A549 (cell line): ENCODE measurements at regions not wholly inside any gene's neighbourhood (a gene's known extent, or its start where the extent isn't known, plus 50 kb on each side); places are given as distances from the start of the nearest gene placed in this dataset.

Experiments
- ATAC-seq, 2 experiments: fragments of 200-7000 bp in 1 of 2; fragments of >200 bp in 1 of 2; cut with Nextera tagmentation in 1 of 2; cut with Tn5 transposase in 1 of 2; 3 replicates each; pipeline versions ENCODE4 v1.8.0 to v1.9.1; 2018 to 2020; ENCODE audit warnings: mild to moderate bottlenecking in 1 of 2, moderate library complexity in 1 of 2
- CTCF ChIA-PET: fragments of 300-600 bp; sonication (Branson Sonifier 250); formaldehyde crosslinking; extraction: SDS; loops from one replicate; lab custom pipeline; 2021; ENCODE audit warnings: antibody characterized with exemption, inconsistent platforms; lab: Yijun Ruan, JAX
- POLR2A ChIA-PET: fragments of 350-600 bp; formaldehyde crosslinking; extraction: SDS; loops from one replicate; lab custom pipeline; 2021; ENCODE audit warnings: antibody characterized with exemption, inconsistent platforms; lab: Yijun Ruan, JAX
- DNase-seq, 2 experiments: peaks; one replicate each; pipeline versions ENCODE4 v3.0.0 to v3.0.0-alpha.2; 2011 to 2016; ENCODE audit warnings: low read depth in 1 of 2, low spot score in 1 of 2
- FAIRE-seq: peaks from 2 replicates; lab custom pipeline; 2011; peaks lifted over from hg19 to GRCh38; lab: Jason Lieb, UNC
- H3K27ac ChIP-seq, 2 experiments: fragments of >200 bp; sonication (Bioruptor Twin); formaldehyde crosslinking; 3 replicates each; pipeline ENCODE4 v1.5.1; 2016 to 2017
- H3K4me1 ChIP-seq: fragments of >200 bp; sonication (Bioruptor Twin); formaldehyde crosslinking; 3 replicates; pipeline ENCODE4 v1.6.1; 2016
- H3K4me2 ChIP-seq: fragments of >200 bp; sonication (Bioruptor Twin); formaldehyde crosslinking; 3 replicates; pipeline ENCODE4 v1.6.1; 2016
- H3K4me3 ChIP-seq: fragments of >200 bp; sonication (Bioruptor Twin); formaldehyde crosslinking; 3 replicates; pipeline ENCODE4 v1.5.1; 2016
- H3K9me3 ChIP-seq: fragments of >200 bp; sonication (Bioruptor Twin); formaldehyde crosslinking; 3 replicates; pipeline ENCODE4 v1.6.1; 2016
- CBX2 ChIP-seq: fragments of 200-600 bp; sonication (generic); IDR thresholded peaks from 2 replicates; pipeline ENCODE4 v1.6.1; 2016; ENCODE audit warnings: low read depth, mild to moderate bottlenecking, borderline replicate concordance
- CBX8 ChIP-seq: fragments of 200-600 bp; sonication (generic); IDR thresholded peaks from 2 replicates; pipeline ENCODE4 v1.6.1; 2016
- CHD4 ChIP-seq: fragments of 200-600 bp; sonication (generic); IDR thresholded peaks from 2 replicates; pipeline ENCODE4 v1.6.1; 2016; ENCODE audit warnings: antibody characterized with exemption, mild to moderate bottlenecking, borderline replicate concordance
- EHMT2 ChIP-seq: fragments of 200-600 bp; sonication (generic); IDR thresholded peaks from 2 replicates; pipeline ENCODE4 v1.6.1; 2016; ENCODE audit warnings: antibody characterized with exemption, low read depth, mild to moderate bottlenecking, moderate library complexity
- ESRRA ChIP-seq: fragments of 150-350 bp; IDR thresholded peaks from 2 replicates; pipeline ENCODE4 v1.6.1; 2014; ENCODE audit warnings: mild to moderate bottlenecking, low read length, borderline replicate concordance
- FOSB ChIP-seq: fragments of 250-450 bp; sonication (Bioruptor Pico); IDR thresholded peaks from 2 replicates; pipeline ENCODE4 v1.5.0; 2020; ENCODE audit warnings: mild to moderate bottlenecking, moderate library complexity
- FOSL2 ChIP-seq, 2 experiments: fragments of 450-650 bp in 1 of 2; fragments of >200 bp in 1 of 2; sonication (Bioruptor Twin) in 1 of 2; formaldehyde crosslinking; IDR thresholded peaks; 2 replicates each; pipeline versions ENCODE4 v1.5.0 to v1.6.1; 2016 to 2020; ENCODE audit warnings: mild to moderate bottlenecking in 1 of 2, moderate library complexity in 1 of 2
- FOXS1 ChIP-seq: fragments of 250-450 bp; sonication (Bioruptor Pico); IDR thresholded peaks from 2 replicates; pipeline ENCODE4 v1.5.0; 2020; ENCODE audit warnings: mild to moderate bottlenecking, moderate library complexity
- HEYL ChIP-seq: fragments of 250-450 bp; sonication (Bioruptor Pico); IDR thresholded peaks from 2 replicates; pipeline ENCODE4 v1.8.0; 2021; ENCODE audit warnings: mild to moderate bottlenecking, moderate library complexity
- HOXB5 ChIP-seq: fragments of 250-450 bp; sonication (Bioruptor Pico); IDR thresholded peaks from 2 replicates; pipeline ENCODE4 v1.5.0; 2020; ENCODE audit warnings: mild to moderate bottlenecking, moderate library complexity
- KDM1A ChIP-seq: fragments of 200-600 bp; sonication (generic); IDR thresholded peaks from 2 replicates; pipeline ENCODE4 v1.6.1; 2016; ENCODE audit warnings: low read depth, mild to moderate bottlenecking
- MAFK ChIP-seq: fragments of 450-650 bp; IDR thresholded peaks from 2 replicates; pipeline ENCODE4 v1.6.1; 2014; ENCODE audit not compliant: partially characterized antibody
- NFE2L2 ChIP-seq: fragments of 150-350 bp; conservative IDR thresholded peaks from 2 replicates; pipeline ENCODE4 v1.6.1; 2014; ENCODE audit warnings: low read length
- PHF8 ChIP-seq: fragments of 200-600 bp; sonication (generic); IDR thresholded peaks from 2 replicates; pipeline ENCODE4 v1.6.1; 2016; ENCODE audit warnings: low read depth, mild to moderate bottlenecking, antibody characterized with exemption, moderate library complexity, borderline replicate concordance
- POLR2A ChIP-seq: IDR thresholded peaks from 2 replicates; pipeline ENCODE4 v1.6.1; 2012; ENCODE audit warnings: mild to moderate bottlenecking, low read length
- POLR2AphosphoS2 ChIP-seq: conservative IDR thresholded peaks from 2 replicates; pipeline ENCODE4 v1.6.1; 2012; ENCODE audit warnings: low read length, improper control_type of control experiment, inconsistent platforms
- RCOR1 ChIP-seq: fragments of 150-350 bp; IDR thresholded peaks from 2 replicates; pipeline ENCODE4 v1.6.1; 2014; ENCODE audit warnings: antibody characterized with exemption, low read length, low read depth
- RNF2 ChIP-seq: fragments of 200-600 bp; sonication (generic); IDR thresholded peaks from 2 replicates; pipeline ENCODE4 v1.6.1; 2016; ENCODE audit warnings: low read depth, mild to moderate bottlenecking, antibody characterized with exemption, moderate library complexity, borderline replicate concordance
- SMC3 ChIP-seq: fragments of >200 bp; sonication (Bioruptor Twin); formaldehyde crosslinking; IDR thresholded peaks from 3 replicates; pipeline ENCODE4 v1.6.1; 2018; ENCODE audit warnings: inconsistent platforms
- TP53 ChIP-seq: fragments of 250-450 bp; sonication (Bioruptor Pico); IDR thresholded peaks from 2 replicates; pipeline ENCODE4 v1.5.0; 2021; ENCODE audit warnings: mild to moderate bottlenecking, moderate library complexity
- ZC3H11A ChIP-seq: fragments of 450-650 bp; IDR thresholded peaks from 2 replicates; pipeline ENCODE4 v1.6.1; 2014; ENCODE audit warnings: antibody characterized with exemption, mild to moderate bottlenecking
- ZFP36 ChIP-seq: fragments of 450-650 bp; IDR thresholded peaks from 2 replicates; pipeline ENCODE4 v1.6.1; 2014; ENCODE audit warnings: borderline replicate concordance; ENCODE audit not compliant: partially characterized antibody
- WGBS: methylation state at CpG from one replicate; pipeline ENCODE4 v1.1.6; 2017; ENCODE audit errors: missing lambda C conversion rate; 5-methylcytosine and 5-hydroxymethylcytosine counted together
- TF ChIP-seq, protein P1 (sequence below): fragments of 150-350 bp; IDR thresholded peaks from 2 replicates; pipeline ENCODE4 v1.6.1; 2014; ENCODE audit warnings: low read depth, mild to moderate bottlenecking, low read length
- TF ChIP-seq, protein P2 (sequence below): fragments of >200 bp; sonication (Bioruptor Twin); formaldehyde crosslinking; IDR thresholded peaks from 3 replicates; pipeline ENCODE4 v1.5.1; 2016
- TF ChIP-seq, protein P3 (sequence below): IDR thresholded peaks from 2 replicates; pipeline ENCODE4 v1.6.1; 2012
- TF ChIP-seq, protein P4 (sequence below): IDR thresholded peaks from 2 replicates; pipeline ENCODE4 v1.6.1; 2012; ENCODE audit warnings: low read depth, borderline replicate concordance
- TF ChIP-seq, protein P5 (sequence below): fragments of >200 bp; sonication (Bioruptor Twin); formaldehyde crosslinking; IDR thresholded peaks from 3 replicates; pipeline ENCODE4 v1.6.1; 2016

DNA sequence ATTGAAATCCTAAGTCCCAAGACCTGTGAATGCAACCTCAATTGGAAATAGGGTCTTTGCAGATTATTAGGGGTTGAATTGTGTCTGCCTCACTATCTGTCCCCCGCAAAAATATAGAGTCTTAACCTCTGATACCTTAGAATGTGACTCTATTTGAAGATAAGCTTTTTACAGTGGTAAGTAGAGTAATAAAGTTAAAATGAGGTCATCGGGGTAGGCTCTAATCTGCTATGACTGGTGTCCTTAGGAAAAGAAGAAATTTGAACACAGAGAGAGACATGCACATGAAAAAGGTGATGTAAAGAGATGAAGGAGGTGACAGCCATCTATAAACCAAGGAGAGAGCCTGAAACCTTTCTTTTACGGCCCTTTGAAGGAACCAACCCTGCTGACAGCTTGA lies 287.1 kb upstream of the ADRA1B start:
- H3K9me3 ChIP-seq: 0 out of 3 replicates have a peak, but pooled peaks cover 2% of the 10 kb centered on the region
- no peak for ATAC-seq
- no peak overlapping the region for H3K4me3 ChIP-seq
- CTCF ChIA-PET: no interaction called here
- no peak overlapping the region for H3K4me2 ChIP-seq
- TF ChIP-seq, protein P1, sequence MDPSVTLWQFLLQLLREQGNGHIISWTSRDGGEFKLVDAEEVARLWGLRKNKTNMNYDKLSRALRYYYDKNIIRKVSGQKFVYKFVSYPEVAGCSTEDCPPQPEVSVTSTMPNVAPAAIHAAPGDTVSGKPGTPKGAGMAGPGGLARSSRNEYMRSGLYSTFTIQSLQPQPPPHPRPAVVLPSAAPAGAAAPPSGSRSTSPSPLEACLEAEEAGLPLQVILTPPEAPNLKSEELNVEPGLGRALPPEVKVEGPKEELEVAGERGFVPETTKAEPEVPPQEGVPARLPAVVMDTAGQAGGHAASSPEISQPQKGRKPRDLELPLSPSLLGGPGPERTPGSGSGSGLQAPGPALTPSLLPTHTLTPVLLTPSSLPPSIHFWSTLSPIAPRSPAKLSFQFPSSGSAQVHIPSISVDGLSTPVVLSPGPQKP: no peak
- TF ChIP-seq SMC3 (no peak), POLR2AphosphoS2 (no peak), HEYL (CRISPR knock-in tag) (no peak), FOXS1 (CRISPR knock-in tag) (no peak), CHD4 (no peak), PHF8 (no peak), RNF2 (no peak), ZFP36 (no peak), CBX8 (no peak), FOSL2 (IDR thresholded peaks at IDR 0.05) (no peak), FOSL2 (CRISPR knock-in tag; IDR thresholded peaks at IDR 0.05) (no peak)
- TF ChIP-seq, protein P2, sequence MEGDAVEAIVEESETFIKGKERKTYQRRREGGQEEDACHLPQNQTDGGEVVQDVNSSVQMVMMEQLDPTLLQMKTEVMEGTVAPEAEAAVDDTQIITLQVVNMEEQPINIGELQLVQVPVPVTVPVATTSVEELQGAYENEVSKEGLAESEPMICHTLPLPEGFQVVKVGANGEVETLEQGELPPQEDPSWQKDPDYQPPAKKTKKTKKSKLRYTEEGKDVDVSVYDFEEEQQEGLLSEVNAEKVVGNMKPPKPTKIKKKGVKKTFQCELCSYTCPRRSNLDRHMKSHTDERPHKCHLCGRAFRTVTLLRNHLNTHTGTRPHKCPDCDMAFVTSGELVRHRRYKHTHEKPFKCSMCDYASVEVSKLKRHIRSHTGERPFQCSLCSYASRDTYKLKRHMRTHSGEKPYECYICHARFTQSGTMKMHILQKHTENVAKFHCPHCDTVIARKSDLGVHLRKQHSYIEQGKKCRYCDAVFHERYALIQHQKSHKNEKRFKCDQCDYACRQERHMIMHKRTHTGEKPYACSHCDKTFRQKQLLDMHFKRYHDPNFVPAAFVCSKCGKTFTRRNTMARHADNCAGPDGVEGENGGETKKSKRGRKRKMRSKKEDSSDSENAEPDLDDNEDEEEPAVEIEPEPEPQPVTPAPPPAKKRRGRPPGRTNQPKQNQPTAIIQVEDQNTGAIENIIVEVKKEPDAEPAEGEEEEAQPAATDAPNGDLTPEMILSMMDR: no peak
- TF ChIP-seq, protein P3, sequence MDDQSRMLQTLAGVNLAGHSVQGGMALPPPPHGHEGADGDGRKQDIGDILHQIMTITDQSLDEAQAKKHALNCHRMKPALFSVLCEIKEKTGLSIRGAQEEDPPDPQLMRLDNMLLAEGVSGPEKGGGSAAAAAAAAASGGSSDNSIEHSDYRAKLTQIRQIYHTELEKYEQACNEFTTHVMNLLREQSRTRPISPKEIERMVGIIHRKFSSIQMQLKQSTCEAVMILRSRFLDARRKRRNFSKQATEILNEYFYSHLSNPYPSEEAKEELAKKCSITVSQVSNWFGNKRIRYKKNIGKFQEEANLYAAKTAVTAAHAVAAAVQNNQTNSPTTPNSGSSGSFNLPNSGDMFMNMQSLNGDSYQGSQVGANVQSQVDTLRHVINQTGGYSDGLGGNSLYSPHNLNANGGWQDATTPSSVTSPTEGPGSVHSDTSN: no peak
- TF ChIP-seq, protein P4, sequence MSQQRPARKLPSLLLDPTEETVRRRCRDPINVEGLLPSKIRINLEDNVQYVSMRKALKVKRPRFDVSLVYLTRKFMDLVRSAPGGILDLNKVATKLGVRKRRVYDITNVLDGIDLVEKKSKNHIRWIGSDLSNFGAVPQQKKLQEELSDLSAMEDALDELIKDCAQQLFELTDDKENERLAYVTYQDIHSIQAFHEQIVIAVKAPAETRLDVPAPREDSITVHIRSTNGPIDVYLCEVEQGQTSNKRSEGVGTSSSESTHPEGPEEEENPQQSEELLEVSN: no peak
- H3K4me1 ChIP-seq: no peaks in the 10 kb centered on the region
- no peak overlapping the region for H3K27ac ChIP-seq
- POLR2A ChIA-PET: no interaction called here
- no peak for FAIRE-seq
- WGBS: 84% methylated on average over 3 of the region's 3 CpGs
- DNase-seq: no peak

DNA sequence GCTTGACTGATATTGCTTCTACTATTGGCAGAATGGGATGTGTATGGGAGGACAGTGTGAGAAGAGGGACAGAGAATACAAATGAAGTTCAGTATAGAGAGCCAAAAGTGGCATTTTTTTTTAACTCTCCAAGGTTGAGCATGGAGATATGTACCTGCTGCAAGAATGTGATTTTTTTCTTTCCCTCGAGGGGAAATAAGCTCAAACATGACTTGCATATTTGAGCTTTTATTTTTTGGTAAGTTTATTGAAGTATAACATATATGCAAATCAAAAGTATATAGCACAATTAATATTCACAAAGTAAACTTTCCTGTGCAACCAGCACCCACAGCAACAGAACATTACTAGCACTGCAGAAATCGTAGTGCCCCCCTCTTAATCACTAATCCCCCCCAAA lies 285.7 kb upstream of the ADRA1B start:
- ATAC-seq (no peak), FAIRE-seq (no peak)
- POLR2A ChIA-PET: no interaction called here
- TF ChIP-seq MAFK: peak; percentile 32
- TF ChIP-seq CBX2: no peak
- TF ChIP-seq FOSB (CRISPR knock-in tag): no peak
- TF ChIP-seq ESRRA: no peak
- peak; percentile 83 for TF ChIP-seq NFE2L2
- TF ChIP-seq RCOR1: no peak
- TF ChIP-seq, all 56 proteins: peak for 2
- no peak overlapping the region for H3K27ac ChIP-seq
- CTCF ChIA-PET: no interaction called here
- 31% methylated on average over 2 of the region's 2 CpGs for WGBS
- 0 out of 3 replicates have a peak, but pooled peaks cover 2% of the 10 kb centered on the region for H3K9me3 ChIP-seq
- no peak for DNase-seq
- H3K4me1 ChIP-seq: no peaks in the 10 kb centered on the region
- H3K4me3 ChIP-seq: no peak overlapping the region
- no peak overlapping the region for H3K4me2 ChIP-seq

DNA sequence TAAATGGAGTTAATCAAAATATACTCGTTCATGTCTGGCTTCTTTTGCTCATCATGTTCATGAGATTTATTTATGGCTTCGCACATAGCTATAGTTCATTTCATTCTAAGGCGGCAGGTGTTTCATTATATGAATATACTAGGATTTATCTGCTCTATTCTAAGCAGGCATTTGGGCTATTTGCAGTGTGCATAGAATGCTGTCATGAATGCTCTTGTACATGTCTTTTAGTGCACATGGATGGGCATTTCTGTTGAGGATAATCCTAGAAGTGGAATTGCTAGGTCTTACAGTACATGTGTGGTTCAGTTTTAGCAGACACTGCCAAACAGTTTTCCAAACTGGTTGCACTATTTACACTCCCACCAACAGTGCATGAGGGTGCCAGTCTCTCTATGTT lies 285.3 kb upstream of the ADRA1B start:
- POLR2A ChIA-PET: no interaction called here
- ATAC-seq (no peak), FAIRE-seq (no peak), DNase-seq (no peak)
- 66% methylated on average over 3 of the region's 3 CpGs for WGBS
- H3K4me3 ChIP-seq: no peak overlapping the region
- no peak overlapping the region for H3K4me2 ChIP-seq
- no peaks in the 10 kb centered on the region for H3K4me1 ChIP-seq
- 0 out of 3 replicates have a peak, but pooled peaks cover 2% of the 10 kb centered on the region for H3K9me3 ChIP-seq
- H3K27ac ChIP-seq: no peak overlapping the region
- CTCF ChIA-PET: no interaction called here
- TF ChIP-seq, protein P5, sequence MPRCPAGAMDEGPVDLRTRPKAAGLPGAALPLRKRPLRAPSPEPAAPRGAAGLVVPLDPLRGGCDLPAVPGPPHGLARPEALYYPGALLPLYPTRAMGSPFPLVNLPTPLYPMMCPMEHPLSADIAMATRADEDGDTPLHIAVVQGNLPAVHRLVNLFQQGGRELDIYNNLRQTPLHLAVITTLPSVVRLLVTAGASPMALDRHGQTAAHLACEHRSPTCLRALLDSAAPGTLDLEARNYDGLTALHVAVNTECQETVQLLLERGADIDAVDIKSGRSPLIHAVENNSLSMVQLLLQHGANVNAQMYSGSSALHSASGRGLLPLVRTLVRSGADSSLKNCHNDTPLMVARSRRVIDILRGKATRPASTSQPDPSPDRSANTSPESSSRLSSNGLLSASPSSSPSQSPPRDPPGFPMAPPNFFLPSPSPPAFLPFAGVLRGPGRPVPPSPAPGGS: no peak
- TF ChIP-seq KDM1A (no peak), EHMT2 (no peak), HOXB5 (CRISPR knock-in tag) (no peak), TP53 (CRISPR knock-in tag) (no peak), ZC3H11A (no peak), POLR2A (no peak), PHF8 (no peak)
- TF ChIP-seq, protein P1: no peak
